ENCODE measurements at regions not wholly inside any gene's neighbourhood (a gene's known extent, or its start where the extent isn't known, plus 50 kb on each side); places are given as distances from the start of the nearest gene placed in this dataset.

DNA sequence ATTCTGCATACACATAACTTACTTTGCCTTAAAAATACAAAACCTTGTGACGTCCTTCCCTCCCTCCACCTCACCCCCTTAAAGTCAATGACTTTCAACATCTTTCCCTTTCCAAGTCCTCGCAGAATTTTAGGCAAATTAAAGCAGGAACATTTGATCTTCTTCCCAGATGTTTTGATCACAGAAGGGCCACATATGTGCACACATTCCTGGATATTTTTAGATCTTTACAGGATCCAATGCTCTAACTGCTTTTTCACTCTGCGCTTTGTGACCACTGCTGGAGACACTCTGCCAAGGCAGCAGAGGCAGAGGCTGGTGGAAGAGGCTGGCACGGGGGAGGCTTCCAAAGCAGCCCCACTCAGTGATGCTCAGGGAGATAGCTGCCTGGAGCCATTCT, 130.7 kb downstream of the SEC61B start:
- FAIRE-seq (no peak), DNase-seq (ENCODE audit: low read depth) (no peak)
- TF ChIP-seq, protein P1, sequence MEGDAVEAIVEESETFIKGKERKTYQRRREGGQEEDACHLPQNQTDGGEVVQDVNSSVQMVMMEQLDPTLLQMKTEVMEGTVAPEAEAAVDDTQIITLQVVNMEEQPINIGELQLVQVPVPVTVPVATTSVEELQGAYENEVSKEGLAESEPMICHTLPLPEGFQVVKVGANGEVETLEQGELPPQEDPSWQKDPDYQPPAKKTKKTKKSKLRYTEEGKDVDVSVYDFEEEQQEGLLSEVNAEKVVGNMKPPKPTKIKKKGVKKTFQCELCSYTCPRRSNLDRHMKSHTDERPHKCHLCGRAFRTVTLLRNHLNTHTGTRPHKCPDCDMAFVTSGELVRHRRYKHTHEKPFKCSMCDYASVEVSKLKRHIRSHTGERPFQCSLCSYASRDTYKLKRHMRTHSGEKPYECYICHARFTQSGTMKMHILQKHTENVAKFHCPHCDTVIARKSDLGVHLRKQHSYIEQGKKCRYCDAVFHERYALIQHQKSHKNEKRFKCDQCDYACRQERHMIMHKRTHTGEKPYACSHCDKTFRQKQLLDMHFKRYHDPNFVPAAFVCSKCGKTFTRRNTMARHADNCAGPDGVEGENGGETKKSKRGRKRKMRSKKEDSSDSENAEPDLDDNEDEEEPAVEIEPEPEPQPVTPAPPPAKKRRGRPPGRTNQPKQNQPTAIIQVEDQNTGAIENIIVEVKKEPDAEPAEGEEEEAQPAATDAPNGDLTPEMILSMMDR (IDR thresholded peaks at IDR 0.05; ENCODE audit: insufficient read depth, low read length, severe bottlenecking): no peak
- Histone ChIP-seq H3K4me3 (ENCODE audit: low read depth, low read length) (no peak overlapping the region), H3K36me3 (ENCODE audit: control insufficient read depth, insufficient read depth, low read length) (no peaks in the 10 kb centered on the region), H3K27me3 (ENCODE audit: control insufficient read depth, insufficient read depth, low read length) (no peaks in the 10 kb centered on the region)

DNA sequence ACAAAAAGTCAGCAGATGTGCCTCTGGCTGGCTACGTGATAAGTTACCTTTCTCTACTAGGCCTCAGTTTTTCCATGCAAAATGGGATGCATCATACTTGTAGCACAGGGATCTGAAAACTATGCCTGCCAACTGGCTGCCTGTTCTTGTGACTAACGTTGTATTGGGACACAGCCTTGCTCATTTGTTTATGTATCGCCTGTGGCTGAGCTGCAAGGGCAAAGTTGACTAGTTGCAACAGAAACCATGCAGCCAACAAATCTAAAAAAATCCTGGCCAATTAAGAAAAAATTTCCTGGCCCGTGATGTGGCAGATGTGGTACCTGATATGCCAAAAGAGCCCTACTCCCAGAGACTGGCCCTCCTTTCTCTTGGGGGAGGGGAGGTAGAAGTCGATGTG, 131.3 kb downstream of the SEC61B start:
- peak; percentile 77 for DNase-seq (ENCODE audit: low read depth)
- peak; percentile 13 for FAIRE-seq
- TF ChIP-seq, protein P1 (IDR thresholded peaks at IDR 0.05; ENCODE audit: insufficient read depth, low read length, severe bottlenecking): no peak
- no peak overlapping the region for H3K4me3 ChIP-seq (ENCODE audit: low read depth, low read length)
- no peaks in the 10 kb centered on the region for H3K27me3 ChIP-seq (ENCODE audit: control insufficient read depth, insufficient read depth, low read length)
- H3K36me3 ChIP-seq (ENCODE audit: control insufficient read depth, insufficient read depth, low read length): no peaks in the 10 kb centered on the region

DNA sequence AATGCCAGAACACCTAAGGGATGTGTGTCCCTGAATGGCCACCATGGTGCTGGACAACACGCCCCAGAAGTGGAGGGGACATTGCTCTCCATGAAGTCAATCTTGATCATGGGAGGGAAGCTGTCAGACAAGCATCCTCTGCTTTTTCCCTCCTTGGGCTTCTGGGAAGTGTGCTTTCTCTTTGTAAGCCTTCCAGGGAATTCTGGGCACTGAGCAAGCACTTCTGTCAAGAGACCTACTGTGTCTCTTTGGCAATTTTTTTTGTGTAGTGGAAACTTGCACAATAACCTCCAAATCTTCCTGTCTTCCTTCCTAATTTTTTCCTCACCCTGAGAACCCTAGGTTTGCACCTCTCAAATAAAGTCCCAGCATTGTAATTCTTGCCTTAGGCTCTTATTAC, 132.0 kb downstream of the SEC61B start:
- no peak for DNase-seq (ENCODE audit: low read depth)
- no peak for FAIRE-seq
- Histone ChIP-seq H3K4me3 (ENCODE audit: low read depth, low read length) (no peak overlapping the region), H3K27me3 (ENCODE audit: control insufficient read depth, insufficient read depth, low read length) (peaks cover 1% of the 10 kb centered on the region), H3K36me3 (ENCODE audit: control insufficient read depth, insufficient read depth, low read length) (no peaks in the 10 kb centered on the region)
- TF ChIP-seq, protein P1 (IDR thresholded peaks at IDR 0.05; ENCODE audit: insufficient read depth, low read length, severe bottlenecking): no peak

DNA sequence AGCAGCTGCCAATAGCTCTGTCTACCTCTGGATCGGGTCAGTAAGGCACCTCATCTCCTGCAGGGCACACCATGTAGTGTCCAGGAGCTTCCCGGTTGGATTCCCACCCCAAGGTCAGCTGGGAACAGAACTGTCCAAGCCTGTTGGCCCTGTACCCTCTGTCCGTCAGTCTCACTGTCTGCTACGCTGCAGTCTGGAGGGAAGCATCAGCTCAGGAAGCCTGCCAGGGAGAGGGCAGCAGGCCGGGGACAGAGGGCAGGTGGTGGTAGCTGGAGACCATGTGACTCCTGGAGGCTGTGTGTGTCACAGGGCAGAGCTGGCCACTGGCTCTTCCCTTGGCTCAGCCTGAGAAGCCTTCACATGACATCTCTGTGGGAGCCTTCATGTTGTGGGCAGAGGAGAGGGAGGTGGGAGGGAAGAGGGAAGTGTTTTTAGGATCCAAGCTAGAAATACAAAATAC, 134.5 kb downstream of the SEC61B start:
- FAIRE-seq: no peak
- DNase-seq (ENCODE audit: low read depth): no peak
- Histone ChIP-seq H3K36me3 (ENCODE audit: control insufficient read depth, insufficient read depth, low read length) (no peaks in the 10 kb centered on the region), H3K4me3 (ENCODE audit: low read depth, low read length) (no peak overlapping the region), H3K27me3 (ENCODE audit: control insufficient read depth, insufficient read depth, low read length) (peaks cover 13% of the 10 kb centered on the region)
- TF ChIP-seq, protein P1 (IDR thresholded peaks at IDR 0.05; ENCODE audit: insufficient read depth, low read length, severe bottlenecking): no peak

DNA sequence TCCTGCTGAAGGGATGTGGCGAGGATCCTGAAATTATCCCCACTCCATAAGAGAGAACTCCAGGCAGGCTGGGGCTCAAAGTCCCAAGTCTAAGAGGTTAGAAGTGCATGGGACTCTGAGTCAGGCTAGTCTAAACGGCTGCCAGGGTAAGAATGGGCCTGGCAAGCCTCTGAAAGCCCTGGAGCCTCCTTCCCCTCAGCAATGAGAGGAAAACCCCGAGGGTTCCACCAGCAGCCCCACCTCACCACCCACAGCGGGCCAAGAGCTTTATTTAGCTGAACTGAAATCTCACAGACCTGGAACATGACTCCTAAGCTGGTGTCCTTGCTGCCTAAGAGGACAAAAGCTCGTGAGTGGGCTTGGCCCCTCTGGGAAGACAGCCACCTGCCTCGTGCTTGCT, 135.5 kb downstream of the SEC61B start:
- H3K4me3 ChIP-seq (ENCODE audit: low read depth, low read length): no peak overlapping the region
- DNase-seq (ENCODE audit: low read depth): no peak
- FAIRE-seq: no peak
- TF ChIP-seq, protein P1 (IDR thresholded peaks at IDR 0.05; ENCODE audit: insufficient read depth, low read length, severe bottlenecking): no peak
- H3K36me3 ChIP-seq (ENCODE audit: control insufficient read depth, insufficient read depth, low read length): no peaks in the 10 kb centered on the region
- peaks cover 17% of the 10 kb centered on the region for H3K27me3 ChIP-seq (ENCODE audit: control insufficient read depth, insufficient read depth, low read length)

DNA sequence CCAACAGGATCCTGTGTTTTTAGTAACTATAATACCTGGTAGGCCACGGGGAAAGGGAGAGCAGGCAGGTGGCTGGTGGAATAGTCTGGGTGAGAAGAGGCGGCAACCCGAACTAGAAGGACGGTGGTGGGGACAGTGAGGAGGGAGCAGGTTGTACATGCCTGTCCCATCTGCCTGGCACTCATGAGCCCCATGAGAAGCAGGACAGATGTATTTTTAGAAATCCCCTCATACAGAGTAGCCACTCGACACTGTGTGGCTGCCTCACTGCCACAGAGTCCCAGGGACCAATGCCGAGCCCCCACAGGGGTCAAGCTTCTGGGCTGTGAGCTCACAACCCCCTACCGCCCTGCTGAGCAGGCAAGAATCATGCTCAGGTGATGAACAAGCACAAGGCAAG, 136.6 kb downstream of the SEC61B start:
- TF ChIP-seq, protein P1 (IDR thresholded peaks at IDR 0.05; ENCODE audit: insufficient read depth, low read length, severe bottlenecking): no peak
- FAIRE-seq: peak; percentile 72
- H3K27me3 ChIP-seq (ENCODE audit: control insufficient read depth, insufficient read depth, low read length): peaks cover 17% of the 10 kb centered on the region

More for the DNA sequence above, 136.6 kb downstream of the SEC61B start:
- DNase-seq (ENCODE audit: low read depth): no peak
- H3K4me3 ChIP-seq (ENCODE audit: low read depth, low read length): no peak overlapping the region
- H3K36me3 ChIP-seq (ENCODE audit: control insufficient read depth, insufficient read depth, low read length): no peaks in the 10 kb centered on the region

All from bronchial epithelial cell (primary cell).